Mesodermal cell (in vitro differentiated cells): ENCODE measurements at regions not wholly inside any gene's neighbourhood (a gene's known extent, or its start where the extent isn't known, plus 50 kb on each side); places are given as distances from the start of the nearest gene placed in this dataset.
A peak's percentile ranks its signal among the peaks of the same experiment; 100 is the strongest.

ENCODE experiments used
- H3K27ac ChIP-seq: 2 replicates; pipeline ENCODE4 v1.7.0; 2013; ENCODE audit warnings: mild to moderate bottlenecking, low read depth, low read length, moderate library complexity; ENCODE audit not compliant: severe bottlenecking
- H3K36me3 ChIP-seq: 2 replicates; pipeline ENCODE4 v1.7.1; 2013; ENCODE audit warnings: mild to moderate bottlenecking, low read length, moderate library complexity; ENCODE audit not compliant: control insufficient read depth, insufficient read depth
- H3K4me1 ChIP-seq: one replicate; pipeline ENCODE4 v1.7.1; 2013; ENCODE audit warnings: mild to moderate bottlenecking, low read length; ENCODE audit not compliant: insufficient read depth, control insufficient read depth, poor library complexity, severe bottlenecking
- H3K4me3 ChIP-seq: 2 replicates; pipeline ENCODE4 v1.7.0; 2013; ENCODE audit warnings: low read length, control low read depth, mild to moderate bottlenecking; ENCODE audit not compliant: insufficient read depth, poor library complexity, severe bottlenecking; ENCODE audit errors: extremely low read depth
- H3K9me3 ChIP-seq: 2 replicates; pipeline ENCODE4 v1.7.1; 2013; ENCODE audit warnings: mild to moderate bottlenecking, low read length, moderate library complexity; ENCODE audit not compliant: control insufficient read depth
- WGBS, 2 experiments: methylation state at CpG; one replicate each; pipeline ENCODE4 v1.1.5; 2013; ENCODE audit warnings: missing lambda C conversion rate in 2 of 2; ENCODE audit not compliant: insufficient coverage in 2 of 2; 5-methylcytosine and 5-hydroxymethylcytosine counted together

GRCh38 chr1:39142401-39143060 lies 62.0 kb upstream of the MACF1 start:
- H3K27ac ChIP-seq = peak overlapping the region; percentile 69
- H3K9me3 ChIP-seq = no peaks in the 10 kb centered on the region
- H3K4me3 ChIP-seq = no peak overlapping the region
- H3K36me3 ChIP-seq = peaks cover 7% of the 10 kb centered on the region
- H3K4me1 ChIP-seq = peaks cover 51% of the 10 kb centered on the region
- WGBS, 2 experiments = 93% methylated on average over 2 of the region's 3 CpGs; no CpG with 5 or more reads in 1 of the 2 experiments

GRCh38 chr1:39144924-39145323 lies 59.6 kb upstream of the MACF1 start:
- H3K27ac ChIP-seq = no peak overlapping the region

GRCh38 chr1:39145331-39145965 lies 59.0 kb upstream of the MACF1 start:
- Histone ChIP-seq H3K27ac (no peak overlapping the region), H3K36me3 (no peaks in the 10 kb centered on the region), H3K9me3 (no peaks in the 10 kb centered on the region), H3K4me3 (no peak overlapping the region), H3K4me1 (peaks cover 63% of the 10 kb centered on the region)
- 78 to 100% methylated on average over 1 of the region's 2 CpGs for WGBS, 2 experiments

More at GRCh38 chr1:39144924-39145323, 59.6 kb upstream of the MACF1 start:
- Histone ChIP-seq H3K9me3 (no peaks in the 10 kb centered on the region), H3K36me3 (no peaks in the 10 kb centered on the region), H3K4me1 (peaks cover 61% of the 10 kb centered on the region), H3K4me3 (no peak overlapping the region)
- WGBS, 2 experiments = 97 to 100% methylated on average over 2 of the region's 3 CpGs

GRCh38 chr1:39146681-39147080 lies 57.8 kb upstream of the MACF1 start:
- H3K36me3 ChIP-seq = no peaks in the 10 kb centered on the region
- H3K9me3 ChIP-seq = no peaks in the 10 kb centered on the region
- H3K4me1 ChIP-seq = peaks cover 61% of the 10 kb centered on the region
- H3K4me3 ChIP-seq = no peak overlapping the region
- H3K27ac ChIP-seq = no peak overlapping the region

- no peak overlapping the region for H3K27ac ChIP-seq
- H3K9me3 ChIP-seq = no peaks in the 10 kb centered on the region
- H3K36me3 ChIP-seq = no peaks in the 10 kb centered on the region
- 90 to 94% methylated on average over 3 of the region's 3 CpGs for WGBS, 2 experiments
- no peak overlapping the region for H3K4me3 ChIP-seq
- H3K4me1 ChIP-seq = peaks cover 57% of the 10 kb centered on the region
Observed at GRCh38 chr1:39147099-39148025, 57.1 kb upstream of the MACF1 start.

- peaks cover 58% of the 10 kb centered on the region for H3K4me1 ChIP-seq
- WGBS, 2 experiments = 98 to 100% methylated on average over 2 to 4 of the region's 4 CpGs
- no peaks in the 10 kb centered on the region for H3K9me3 ChIP-seq
- no peak overlapping the region for H3K27ac ChIP-seq
- H3K4me3 ChIP-seq = no peak overlapping the region
- H3K36me3 ChIP-seq = no peaks in the 10 kb centered on the region
Observed at GRCh38 chr1:39148942-39149341, 55.6 kb upstream of the MACF1 start.

- Histone ChIP-seq H3K27ac (no peak overlapping the region), H3K4me1 (peaks cover 61% of the 10 kb centered on the region), H3K9me3 (no peaks in the 10 kb centered on the region), H3K36me3 (no peaks in the 10 kb centered on the region), H3K4me3 (no peak overlapping the region)
- WGBS, 2 experiments = 74 to 78% methylated on average over 3 of the region's 4 CpGs
Observed at GRCh38 chr1:39149509-39149908, 55.0 kb upstream of the MACF1 start.

- 90% methylated on average over 1 of the region's 2 CpGs; no CpG with 5 or more reads in 1 of the 2 experiments for WGBS, 2 experiments
- Histone ChIP-seq H3K4me1 (peaks cover 61% of the 10 kb centered on the region), H3K36me3 (no peaks in the 10 kb centered on the region), H3K4me3 (no peak overlapping the region), H3K9me3 (no peaks in the 10 kb centered on the region), H3K27ac (peak overlapping the region; percentile 10)
Observed at GRCh38 chr1:39150779-39151178, 53.7 kb upstream of the MACF1 start.

GRCh38 chr1:39151267-39151666 lies 53.2 kb upstream of the MACF1 start:
- H3K4me1 ChIP-seq = peaks cover 61% of the 10 kb centered on the region
- no peaks in the 10 kb centered on the region for H3K9me3 ChIP-seq
- no peak overlapping the region for H3K4me3 ChIP-seq
- no peak overlapping the region for H3K27ac ChIP-seq
- H3K36me3 ChIP-seq = no peaks in the 10 kb centered on the region
- 50% methylated on average over 1 of the region's 3 CpGs; no CpG with 5 or more reads in 1 of the 2 experiments for WGBS, 2 experiments

- no peaks in the 10 kb centered on the region for H3K9me3 ChIP-seq
- no peak overlapping the region for H3K27ac ChIP-seq
- peaks cover 65% of the 10 kb centered on the region for H3K4me1 ChIP-seq
- no CpG with 5 or more reads among the region's 1 CpG for WGBS, 2 experiments
- no peak overlapping the region for H3K4me3 ChIP-seq
- H3K36me3 ChIP-seq = no peaks in the 10 kb centered on the region
Observed at GRCh38 chr1:39152923-39153322, 51.6 kb upstream of the MACF1 start.
